ENCODE measurements at regions not wholly inside any gene's neighbourhood (a gene's known extent, or its start where the extent isn't known, plus 50 kb on each side); places are given as distances from the start of the nearest gene placed in this dataset.

- DNase-seq (ENCODE audit: low spot score) (no peak), ATAC-seq (peak; percentile 26; the same call in 1 of the 2 replicates)
- ChIA-PET CTCF (no interaction called here), POLR2A (no interaction called here)
- H3K36me3 Mint-ChIP-seq: no peaks in the 10 kb centered on the region
- 0 out of 2 replicates have a peak, but pooled peaks cover 2% of the 10 kb centered on the region for H3K4me1 Mint-ChIP-seq
- H3K27ac Mint-ChIP-seq: no peak overlapping the region
- no peaks in the 10 kb centered on the region for H3K9me3 Mint-ChIP-seq
- no peaks in the 10 kb centered on the region; the same call in 1 of the 2 replicates for H3K27me3 Mint-ChIP-seq (ENCODE audit: low read depth)
- no peak overlapping the region for H3K4me3 Mint-ChIP-seq
- no peak for TF ChIP-seq SOX15 (CRISPR knock-in tag; IDR thresholded peaks at IDR 0.05)
- no peak for TF ChIP-seq ZBTB43 (CRISPR knock-in tag; IDR thresholded peaks at IDR 0.05)
- no peak for TF ChIP-seq FOXP4 (CRISPR knock-in tag; IDR thresholded peaks at IDR 0.05)
- TF ChIP-seq ZSCAN18 (CRISPR knock-in tag; IDR thresholded peaks at IDR 0.05): no peak
- no peak for TF ChIP-seq SP1 (CRISPR knock-in tag; conservative IDR thresholded peaks at IDR 0.05)
- TF ChIP-seq ATF6 (CRISPR knock-in tag; IDR thresholded peaks at IDR 0.05): no peak
- TF ChIP-seq E2F5 (CRISPR knock-in tag; IDR thresholded peaks at IDR 0.05): no peak
- no peak for TF ChIP-seq GRHL2 (CRISPR knock-in tag; IDR thresholded peaks at IDR 0.05; ENCODE audit: insufficient replicate concordance, severe bottlenecking)
- no peak for TF ChIP-seq JUN (CRISPR knock-in tag; IDR thresholded peaks at IDR 0.05)
- TF ChIP-seq ZNF121 (CRISPR knock-in tag; IDR thresholded peaks at IDR 0.05): no peak
- TF ChIP-seq FOXK1 (CRISPR knock-in tag; IDR thresholded peaks at IDR 0.05): no peak
- TF ChIP-seq GTF2I (CRISPR knock-in tag; conservative IDR thresholded peaks at IDR 0.05): no peak
- TF ChIP-seq CREB1 (CRISPR knock-in tag; IDR thresholded peaks at IDR 0.05): no peak
Observed at GRCh38 chr11:128226106-128226716, 361.1 kb downstream of the ETS1 start.

- Mint-ChIP-seq H3K27ac (no peak overlapping the region), H3K27me3 (ENCODE audit: low read depth) (no peaks in the 10 kb centered on the region; the same call in 1 of the 2 replicates), H3K9me3 (peaks cover 8% of the 10 kb centered on the region; the same call in 1 of the 2 replicates), H3K4me3 (no peak overlapping the region), H3K4me1 (0 out of 2 replicates have a peak, but pooled peaks cover 2% of the 10 kb centered on the region), H3K36me3 (0 out of 2 replicates have a peak, but pooled peaks cover under 1% of the 10 kb centered on the region)
- ChIA-PET POLR2A (no interaction called here), CTCF (no interaction called here)
- DNase-seq (ENCODE audit: low spot score) (no peak), ATAC-seq (no peak)
- no peak for TF ChIP-seq NR3C1 (CRISPR knock-in tag; conservative IDR thresholded peaks at IDR 0.05; ENCODE audit: low read depth)
- TF ChIP-seq FOXK1 (CRISPR knock-in tag; IDR thresholded peaks at IDR 0.05): no peak
- TF ChIP-seq SMAD3 (CRISPR knock-in tag; IDR thresholded peaks at IDR 0.05; ENCODE audit: borderline replicate concordance): no peak
- TF ChIP-seq ZNF396 (CRISPR knock-in tag; IDR thresholded peaks at IDR 0.05; ENCODE audit: borderline replicate concordance): no peak
- no peak for TF ChIP-seq ATF6 (CRISPR knock-in tag; IDR thresholded peaks at IDR 0.05)
- no peak for TF ChIP-seq ARID4B (CRISPR knock-in tag; IDR thresholded peaks at IDR 0.05; ENCODE audit: borderline replicate concordance)
- no peak for TF ChIP-seq ZBTB21 (CRISPR knock-in tag; IDR thresholded peaks at IDR 0.05; ENCODE audit: borderline replicate concordance)
- no peak for TF ChIP-seq TP53 (CRISPR knock-in tag; IDR thresholded peaks at IDR 0.05)
Observed at GRCh38 chr11:128222245-128222884, 365.0 kb downstream of the ETS1 start.

All from WTC11 (cell line).